Calu3 (cell line): ENCODE measurements at regions not wholly inside any gene's neighbourhood (a gene's known extent, or its start where the extent isn't known, plus 50 kb on each side); places are given as distances from the start of the nearest gene placed in this dataset.

Experiments
- BruUV-seq: library from RNA; stranded (reverse); fragments of 400-500 nt; replicated peaks from 2 replicates; lab custom pipeline; 2021; lab: Mats Ljungman, UMichigan
- CTCF ChIA-PET: fragments of 300-600 bp; sonication (Branson Sonifier 250); formaldehyde crosslinking; loops from one replicate; lab custom pipeline; 2022; ENCODE audit warnings: antibody characterized with exemption; lab: Charles Lee
- DNase-seq: peaks from one replicate; pipeline ENCODE4 v3.0.0; 2022
- H3K27ac Mint-ChIP-seq: one replicate; pipeline ENCODE4 v1.8.0; 2022; ENCODE audit warnings: mixed read lengths; ENCODE audit not compliant: unreplicated experiment
- H3K27me3 Mint-ChIP-seq: one replicate; pipeline ENCODE4 v1.8.0; 2022; ENCODE audit warnings: mixed read lengths; ENCODE audit not compliant: unreplicated experiment
- H3K36me3 Mint-ChIP-seq: one replicate; pipeline ENCODE4 v1.8.0; 2022; ENCODE audit warnings: mild to moderate bottlenecking, moderate library complexity, mixed read lengths; ENCODE audit not compliant: insufficient read depth, unreplicated experiment
- H3K4me1 Mint-ChIP-seq: one replicate; pipeline ENCODE4 v1.8.0; 2022; ENCODE audit warnings: mild to moderate bottlenecking, low read depth, mixed read lengths; ENCODE audit not compliant: unreplicated experiment
- H3K4me3 Mint-ChIP-seq: one replicate; pipeline ENCODE4 v1.8.0; 2022; ENCODE audit warnings: mild to moderate bottlenecking, low read depth, moderate library complexity, mixed read lengths; ENCODE audit not compliant: unreplicated experiment
- H3K9me3 Mint-ChIP-seq: one replicate; pipeline ENCODE4 v1.8.0; 2022; ENCODE audit warnings: low read depth, mixed read lengths; ENCODE audit not compliant: unreplicated experiment
- intact Hi-C: fragments of 100-400 bp; cut with micrococcal nuclease; formaldehyde crosslinking; loops from one replicate; pipeline ENCODE4 v1.10.0; 2022; ENCODE audit not compliant: unreplicated experiment
- TF ChIP-seq, protein P1 (sequence below): fragments of 200-600 bp; IDR thresholded peaks from one replicate; pipeline ENCODE4 v1.8.0; 2022; ENCODE audit warnings: antibody characterized with exemption; ENCODE audit not compliant: unreplicated experiment

GRCh38 chr4:176453658-176454057 is 133.9 kb downstream of the SPCS3 start:
- intact Hi-C loops: no loop called here
- CTCF ChIA-PET: no interaction called here
- Mint-ChIP-seq H3K27ac (no peak overlapping the region), H3K27me3 (no peaks in the 10 kb centered on the region), H3K9me3 (no peaks in the 10 kb centered on the region), H3K36me3 (no peaks in the 10 kb centered on the region), H3K4me3 (no peak overlapping the region), H3K4me1 (peaks cover 8% of the 10 kb centered on the region)
- no TSS peak for BruUV-seq
- no peak for DNase-seq
- TF ChIP-seq, protein P1, sequence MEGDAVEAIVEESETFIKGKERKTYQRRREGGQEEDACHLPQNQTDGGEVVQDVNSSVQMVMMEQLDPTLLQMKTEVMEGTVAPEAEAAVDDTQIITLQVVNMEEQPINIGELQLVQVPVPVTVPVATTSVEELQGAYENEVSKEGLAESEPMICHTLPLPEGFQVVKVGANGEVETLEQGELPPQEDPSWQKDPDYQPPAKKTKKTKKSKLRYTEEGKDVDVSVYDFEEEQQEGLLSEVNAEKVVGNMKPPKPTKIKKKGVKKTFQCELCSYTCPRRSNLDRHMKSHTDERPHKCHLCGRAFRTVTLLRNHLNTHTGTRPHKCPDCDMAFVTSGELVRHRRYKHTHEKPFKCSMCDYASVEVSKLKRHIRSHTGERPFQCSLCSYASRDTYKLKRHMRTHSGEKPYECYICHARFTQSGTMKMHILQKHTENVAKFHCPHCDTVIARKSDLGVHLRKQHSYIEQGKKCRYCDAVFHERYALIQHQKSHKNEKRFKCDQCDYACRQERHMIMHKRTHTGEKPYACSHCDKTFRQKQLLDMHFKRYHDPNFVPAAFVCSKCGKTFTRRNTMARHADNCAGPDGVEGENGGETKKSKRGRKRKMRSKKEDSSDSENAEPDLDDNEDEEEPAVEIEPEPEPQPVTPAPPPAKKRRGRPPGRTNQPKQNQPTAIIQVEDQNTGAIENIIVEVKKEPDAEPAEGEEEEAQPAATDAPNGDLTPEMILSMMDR: no peak

DNA sequence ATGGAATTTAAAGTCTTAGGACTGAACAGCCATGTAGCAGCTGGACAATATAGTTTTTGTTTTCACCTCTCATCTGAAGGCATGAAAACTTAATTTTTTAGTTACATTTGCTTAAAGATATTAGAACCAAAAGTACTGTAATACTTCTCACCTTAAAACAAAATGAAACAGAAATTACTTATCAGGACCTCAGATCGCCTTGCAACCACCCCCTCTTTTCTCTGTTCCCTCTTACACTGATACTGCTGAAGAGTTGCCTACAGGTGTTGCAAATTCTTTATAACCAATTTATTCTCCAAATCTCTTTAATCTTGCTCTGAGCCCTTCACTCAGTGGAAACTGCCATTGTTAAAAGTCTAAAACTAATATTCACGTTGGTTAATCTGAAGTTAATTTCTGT is 145.0 kb downstream of the SPCS3 start:
- TF ChIP-seq, protein P1: no peak
- Mint-ChIP-seq H3K36me3 (no peaks in the 10 kb centered on the region), H3K27ac (no peak overlapping the region), H3K27me3 (no peaks in the 10 kb centered on the region), H3K4me1 (no peaks in the 10 kb centered on the region), H3K4me3 (no peak overlapping the region), H3K9me3 (no peaks in the 10 kb centered on the region)
- no peak for DNase-seq
- intact Hi-C loops: no loop called here
- BruUV-seq: no TSS peak
- CTCF ChIA-PET: no interaction called here

DNA sequence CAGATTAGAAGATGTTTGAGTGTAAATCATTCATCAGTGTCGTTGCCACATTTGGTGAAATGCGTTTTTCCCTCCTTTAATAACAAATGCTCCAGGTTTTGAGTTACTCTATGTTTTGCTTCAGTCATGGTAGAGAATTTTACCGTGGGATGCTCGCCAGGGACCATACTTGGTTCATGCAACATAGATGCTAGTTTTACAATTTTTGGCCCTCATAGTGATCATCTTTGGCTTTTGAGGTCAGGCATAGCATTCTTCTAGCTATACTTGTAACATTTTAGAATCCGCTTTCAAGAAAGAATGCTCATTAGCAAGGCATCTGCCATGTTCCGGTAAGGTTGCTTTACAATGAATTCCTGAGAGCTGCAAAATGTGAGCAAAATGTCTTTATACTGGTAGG is 147.2 kb downstream of the SPCS3 start:
- no peak overlapping the region for H3K4me3 Mint-ChIP-seq
- intact Hi-C loops: no loop called here
- H3K36me3 Mint-ChIP-seq: no peaks in the 10 kb centered on the region
- no peak for DNase-seq
- no TSS peak for BruUV-seq
- TF ChIP-seq, protein P1: no peak
- no peaks in the 10 kb centered on the region for H3K9me3 Mint-ChIP-seq
- no peak overlapping the region for H3K27ac Mint-ChIP-seq
- no peaks in the 10 kb centered on the region for H3K27me3 Mint-ChIP-seq
- no peaks in the 10 kb centered on the region for H3K4me1 Mint-ChIP-seq
- CTCF ChIA-PET: no interaction called here

DNA sequence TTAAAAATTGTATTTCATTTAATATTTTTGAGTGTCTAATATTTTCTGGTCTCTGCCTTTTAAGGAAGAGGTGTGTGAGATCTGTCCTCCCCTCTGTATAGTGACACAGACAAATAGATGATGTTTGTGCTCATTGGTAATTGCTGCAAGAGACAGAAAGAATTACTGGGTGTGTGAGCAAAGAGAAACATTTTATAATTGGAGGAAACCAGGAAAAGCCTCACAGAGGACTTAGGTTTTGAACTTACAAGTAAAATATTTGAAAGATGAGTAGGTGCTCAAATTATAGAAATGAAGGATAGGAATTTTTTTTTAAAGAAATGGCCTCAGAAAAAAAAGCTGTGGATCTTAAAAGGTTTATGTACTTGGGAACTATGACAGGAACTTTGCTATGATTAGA is 149.8 kb downstream of the SPCS3 start:
- H3K36me3 Mint-ChIP-seq: no peaks in the 10 kb centered on the region
- no peak for DNase-seq
- H3K27ac Mint-ChIP-seq: no peak overlapping the region
- intact Hi-C loops: no loop called here
- no peaks in the 10 kb centered on the region for H3K9me3 Mint-ChIP-seq
- H3K4me3 Mint-ChIP-seq: no peak overlapping the region
- no TSS peak for BruUV-seq
- no peaks in the 10 kb centered on the region for H3K27me3 Mint-ChIP-seq
- CTCF ChIA-PET: interaction anchor here (0.7 kb wide), 1 partner anchor 25 kb away, joined by 3 read pairs; no protein-coding TSS in a partner anchor
- TF ChIP-seq, protein P1: no peak
- no peaks in the 10 kb centered on the region for H3K4me1 Mint-ChIP-seq
